ENCODE measurements at regions not wholly inside any gene's neighbourhood (a gene's known extent, or its start where the extent isn't known, plus 50 kb on each side); places are given as distances from the start of the nearest gene placed in this dataset.
"Not testable (repeated sequence)": the region's sequence is repeated elsewhere in the genome, so short reads cannot be mapped to it uniquely, and the experiment has no call there.

GRCh38 chr16:60481591-60481990, 1554.6 kb downstream of the CDH8 start:
- peak in 1 of 2 experiments; percentile 25 for DNase-seq

GRCh38 chr16:60478810-60479209, 1557.4 kb downstream of the CDH8 start:
- DNase-seq, result no peak

GRCh38 chr16:60463986-60464385, 1572.3 kb downstream of the CDH8 start:
- no peak for DNase-seq

GRCh38 chr16:60459463-60459862, 1576.8 kb downstream of the CDH8 start:
- DNase-seq, result no peak

GRCh38 chr16:60458255-60458654, 1578.0 kb downstream of the CDH8 start:
- no peak for DNase-seq

GRCh38 chr16:60452646-60453045, 1583.6 kb downstream of the CDH8 start:
- DNase-seq, result no peak

- DNase-seq, result no peak
Observed at GRCh38 chr16:60438894-60439293, 1597.3 kb downstream of the CDH8 start.

GRCh38 chr16:60432472-60432871, 1603.8 kb downstream of the CDH8 start:
- no peak for DNase-seq

- DNase-seq, result no peak
Observed at GRCh38 chr16:60419859-60420258, 1616.4 kb downstream of the CDH8 start.

GRCh38 chr16:60414613-60415012, 1621.6 kb downstream of the CDH8 start:
- no peak for DNase-seq

GRCh38 chr16:60413969-60414368, 1622.3 kb downstream of the CDH8 start:
- no peak for DNase-seq

GRCh38 chr16:60407606-60408005, 1628.6 kb downstream of the CDH8 start:
- DNase-seq, result no peak

- no peak for DNase-seq
Observed at GRCh38 chr16:60407034-60407433, 1629.2 kb downstream of the CDH8 start.

- no peak for DNase-seq
Observed at GRCh38 chr16:60405286-60405685, 1631.0 kb downstream of the CDH8 start.

- DNase-seq, result no peak
Observed at GRCh38 chr16:60404401-60404800, 1631.8 kb downstream of the CDH8 start.

- not testable (repeated sequence) for DNase-seq
Observed at GRCh38 chr16:60402941-60403340, 1633.3 kb downstream of the CDH8 start.

GRCh38 chr16:60392380-60392779, 1643.9 kb downstream of the CDH8 start:
- no peak for DNase-seq

- no peak for DNase-seq
Observed at GRCh38 chr16:60371591-60371990, 1637.5 kb upstream of the GOT2 start.

- DNase-seq, result no peak
Observed at GRCh38 chr16:60367739-60368138, 1633.6 kb upstream of the GOT2 start.

- DNase-seq, result no peak
Observed at GRCh38 chr16:60363566-60363965, 1629.5 kb upstream of the GOT2 start.

- not testable (repeated sequence) for DNase-seq
Observed at GRCh38 chr16:60359866-60360265, 1625.8 kb upstream of the GOT2 start.

- DNase-seq, result not testable (repeated sequence)
Observed at GRCh38 chr16:60359412-60359811, 1625.3 kb upstream of the GOT2 start.

GRCh38 chr16:60357876-60358522, 1623.9 kb upstream of the GOT2 start:
- not testable (repeated sequence) for DNase-seq

GRCh38 chr16:60346256-60346655, 1612.1 kb upstream of the GOT2 start:
- no peak for DNase-seq

- no peak for DNase-seq
Observed at GRCh38 chr16:60337671-60338070, 1603.6 kb upstream of the GOT2 start.
